ENCODE measurements at regions not wholly inside any gene's neighbourhood (a gene's known extent, or its start where the extent isn't known, plus 50 kb on each side); places are given as distances from the start of the nearest gene placed in this dataset.

DNA sequence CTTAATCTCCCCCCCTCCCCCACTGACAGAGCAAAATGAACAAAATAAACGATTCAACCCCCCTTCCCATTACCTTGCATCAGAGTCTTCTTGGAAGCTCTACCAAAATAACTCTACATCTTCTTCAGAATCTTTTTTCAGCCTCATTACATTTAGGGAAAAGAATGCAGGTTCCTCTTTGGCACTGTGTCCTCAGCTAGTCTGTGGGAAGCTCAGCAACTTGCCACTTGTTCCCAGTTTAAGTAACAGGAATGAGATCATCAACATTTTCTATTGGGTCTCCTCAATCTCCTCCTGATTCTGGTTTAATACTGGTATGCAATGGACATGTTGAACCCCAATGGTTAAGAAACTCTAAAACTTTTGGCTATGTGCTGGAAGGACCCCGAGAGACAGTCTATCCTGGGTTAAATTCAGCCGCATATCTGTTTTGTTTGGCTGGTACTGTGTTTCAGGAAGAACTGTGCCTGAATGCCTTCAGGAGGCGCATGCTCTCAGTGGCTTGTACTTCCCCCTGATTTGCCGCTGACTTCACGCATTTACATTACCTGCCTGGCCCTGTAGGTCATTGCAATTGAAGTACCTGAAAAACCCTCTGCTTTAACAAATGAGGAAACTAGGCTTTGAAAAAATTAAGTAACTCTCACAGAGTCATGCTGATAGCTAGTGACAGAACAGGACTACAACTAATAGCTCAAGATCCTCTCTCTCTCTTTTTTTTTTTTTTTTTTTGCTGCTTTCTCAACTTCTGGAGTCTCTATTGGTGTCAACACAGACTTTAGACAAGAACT, 78.1 kb upstream of the HMHB1 start:
- intact Hi-C loops (cut with DNase I) = no loop called here
- no peak for DNase-seq

DNA sequence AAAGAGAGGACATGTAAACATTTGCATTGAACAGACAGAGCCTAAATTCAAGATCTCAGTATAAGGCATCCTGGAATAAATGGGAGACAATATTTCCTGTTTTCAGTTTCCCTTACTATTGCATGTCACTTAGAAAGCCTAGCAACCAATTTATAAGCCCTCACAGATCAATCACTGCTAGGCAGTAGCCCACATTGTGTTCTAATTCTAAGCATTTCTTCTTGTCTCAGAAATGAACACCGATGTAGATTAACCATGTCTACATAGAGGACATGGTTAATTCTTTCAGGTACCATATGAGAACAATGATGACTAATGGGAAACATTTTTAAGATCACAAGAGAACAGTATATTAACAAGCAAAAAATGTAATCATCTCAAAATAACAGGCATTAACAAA, 79.6 kb upstream of the HMHB1 start:
- intact Hi-C loops (cut with DNase I) = no loop called here

DNA sequence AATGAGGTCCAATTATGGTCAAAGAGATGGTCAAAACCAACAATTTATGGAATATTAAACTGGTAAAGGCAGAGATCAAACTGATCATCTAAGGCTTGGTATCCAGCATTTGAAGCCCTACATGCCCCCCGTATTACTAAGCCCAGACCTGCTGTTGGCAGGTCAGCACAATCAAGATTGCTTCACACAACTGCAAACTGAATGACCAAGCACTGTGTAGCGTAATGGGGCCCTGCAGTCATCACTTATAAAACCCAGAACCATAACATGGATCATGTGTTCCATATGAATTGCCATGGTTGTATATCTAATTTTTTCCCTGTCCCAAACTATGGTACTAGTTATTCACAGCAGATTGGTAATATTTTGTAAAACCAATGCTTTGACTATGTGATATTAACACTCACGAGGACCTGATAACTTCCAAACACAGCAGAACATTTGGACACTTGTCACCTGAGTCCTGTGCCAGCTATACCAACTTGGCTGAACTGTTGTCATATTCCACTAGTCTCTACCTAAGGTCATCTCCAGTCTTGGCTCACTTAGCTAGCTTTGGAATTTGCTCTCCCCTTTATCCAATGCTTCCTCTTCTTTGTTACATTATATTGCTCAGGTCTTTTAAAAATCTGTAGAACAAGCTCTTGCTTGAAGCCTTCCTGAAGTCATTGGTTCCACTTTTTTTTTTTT, 81.7 kb upstream of the HMHB1 start:
- intact Hi-C loops (cut with DNase I) = no loop called here

More for the DNA sequence above, 79.6 kb upstream of the HMHB1 start:
- DNase-seq = no peak

DNA sequence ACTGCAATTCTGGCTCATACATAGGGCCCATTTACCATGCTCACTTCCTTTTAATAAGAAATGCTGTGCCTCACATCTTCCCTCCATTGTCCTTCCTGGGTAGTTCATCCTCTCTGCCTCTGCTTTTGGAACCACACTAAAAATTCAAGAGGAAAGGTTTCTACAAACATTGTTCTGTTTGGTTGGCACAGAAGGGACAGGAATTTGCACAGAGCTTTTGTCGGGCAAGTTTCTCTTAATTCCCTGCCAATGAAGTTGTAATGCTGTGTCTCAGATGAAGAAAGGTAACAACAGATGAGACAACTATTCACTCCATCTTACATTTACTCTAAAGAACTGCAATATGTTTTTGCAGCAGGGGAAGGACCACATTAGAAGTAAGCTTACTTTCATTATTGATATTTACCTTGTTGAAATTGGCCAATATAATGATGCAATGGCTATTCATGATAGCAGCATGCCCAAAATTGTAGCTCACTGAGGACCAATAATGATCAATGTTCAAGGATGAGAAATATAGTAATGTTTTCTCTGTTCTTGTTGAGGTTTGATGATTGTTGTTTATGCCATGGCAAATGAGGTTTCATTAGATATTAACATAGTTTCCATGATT, 82.5 kb upstream of the HMHB1 start:
- intact Hi-C loops (cut with DNase I) = no loop called here
- DNase-seq = no peak

More for the DNA sequence above, 81.7 kb upstream of the HMHB1 start:
- no peak for DNase-seq

DNA sequence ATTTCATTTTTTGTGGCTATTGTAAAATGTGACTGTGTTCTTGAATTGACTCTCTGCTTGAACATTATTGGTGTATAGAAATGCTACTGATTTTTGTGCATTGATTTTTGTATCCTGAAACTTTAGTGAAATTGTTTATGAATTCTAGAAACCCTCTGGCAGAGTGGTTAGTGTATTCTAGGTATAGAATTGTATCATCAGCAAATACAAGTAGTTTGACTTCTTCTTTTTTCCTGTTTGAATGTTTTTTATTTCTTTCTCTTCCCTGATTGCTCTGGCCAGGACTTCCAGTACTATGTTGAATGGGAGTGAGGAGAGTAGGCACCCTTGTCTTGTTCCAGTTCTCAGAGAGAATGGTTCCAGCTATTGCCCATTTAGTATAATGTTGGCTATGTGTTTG, 88.8 kb upstream of the HMHB1 start:
- intact Hi-C loops (cut with DNase I) = no loop called here
- no peak for DNase-seq

DNA sequence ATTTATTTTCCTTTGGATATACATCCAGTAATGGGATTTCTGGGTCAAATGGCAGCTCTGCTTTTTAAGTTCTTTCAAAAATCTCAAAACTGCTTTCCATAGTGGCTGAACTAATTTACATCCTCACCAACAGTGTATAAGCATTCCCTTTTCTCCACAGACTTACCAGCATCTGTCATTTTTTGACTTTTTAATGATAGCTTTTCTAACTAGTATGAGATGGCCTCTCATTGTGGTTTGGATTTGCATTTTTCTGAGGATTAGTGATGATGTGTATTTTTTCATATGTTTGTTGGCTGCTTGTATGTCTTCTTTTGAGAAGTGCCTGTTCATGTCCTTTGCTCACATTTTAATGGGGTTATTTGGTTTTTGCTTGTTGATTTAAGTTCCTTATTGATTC, 90.0 kb upstream of the HMHB1 start:
- DNase-seq = no peak
- intact Hi-C loops (cut with DNase I) = no loop called here

DNA sequence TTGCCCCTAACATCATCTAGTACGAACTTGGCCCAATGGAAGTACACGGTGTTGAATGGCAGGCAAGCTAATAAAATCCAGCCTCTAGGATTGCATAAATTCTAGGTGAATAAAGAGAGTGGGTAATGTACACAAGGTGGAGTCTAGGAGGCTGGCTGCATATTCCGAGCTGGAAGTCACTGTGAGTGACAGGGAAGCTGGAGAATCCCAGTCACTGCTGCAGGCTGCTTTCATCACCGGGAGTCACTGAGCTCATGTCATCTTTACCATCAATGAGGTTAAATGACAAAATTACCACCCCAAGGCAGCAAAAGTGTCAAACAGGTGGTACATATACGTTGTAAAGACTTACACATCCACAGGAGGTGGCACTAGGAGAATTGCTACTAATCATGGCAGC, 91.3 kb upstream of the HMHB1 start:
- DNase-seq = no peak
- intact Hi-C loops (cut with DNase I) = no loop called here

DNA sequence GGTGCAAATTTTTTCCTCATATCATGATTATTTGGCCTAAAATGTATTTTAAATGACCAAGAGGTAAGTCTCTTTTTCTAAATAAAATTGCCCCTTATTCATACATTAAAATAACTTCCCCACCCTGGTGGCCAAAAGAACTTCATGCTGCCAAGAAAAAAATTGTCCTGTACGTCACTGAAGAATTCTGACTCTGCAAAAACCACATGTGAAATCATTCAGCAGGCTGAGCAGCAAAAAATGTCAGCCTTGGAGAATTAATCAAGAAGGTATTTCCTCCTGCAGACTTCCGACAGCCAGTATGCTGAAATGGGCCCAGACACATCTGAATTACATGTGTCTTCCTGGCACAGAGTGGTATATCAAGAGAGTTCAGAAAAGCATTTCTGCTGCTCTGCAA, 94.6 kb upstream of the HMHB1 start:
- DNase-seq = no peak
- intact Hi-C loops (cut with DNase I) = no loop called here

DNA sequence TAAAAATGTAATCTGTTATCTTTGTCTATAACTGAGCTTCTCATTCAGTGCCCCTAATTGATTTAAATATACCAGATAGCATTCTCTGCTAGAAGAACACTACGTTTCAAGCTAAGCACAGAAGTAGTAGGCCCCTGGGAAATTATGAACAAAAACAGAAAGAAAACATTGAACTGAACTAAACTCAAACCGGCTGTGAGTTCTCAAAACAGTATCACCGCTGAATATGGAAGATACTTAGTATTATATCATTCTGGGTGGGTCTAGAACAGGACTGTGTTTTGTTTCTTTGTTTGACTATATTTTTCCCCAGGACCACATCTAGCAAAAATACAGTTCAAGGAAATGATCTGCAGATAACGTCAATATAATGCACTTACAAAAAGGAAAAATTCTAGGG, 95.1 kb upstream of the HMHB1 start:
- intact Hi-C loops (cut with DNase I) = no loop called here
- no peak for DNase-seq

DNA sequence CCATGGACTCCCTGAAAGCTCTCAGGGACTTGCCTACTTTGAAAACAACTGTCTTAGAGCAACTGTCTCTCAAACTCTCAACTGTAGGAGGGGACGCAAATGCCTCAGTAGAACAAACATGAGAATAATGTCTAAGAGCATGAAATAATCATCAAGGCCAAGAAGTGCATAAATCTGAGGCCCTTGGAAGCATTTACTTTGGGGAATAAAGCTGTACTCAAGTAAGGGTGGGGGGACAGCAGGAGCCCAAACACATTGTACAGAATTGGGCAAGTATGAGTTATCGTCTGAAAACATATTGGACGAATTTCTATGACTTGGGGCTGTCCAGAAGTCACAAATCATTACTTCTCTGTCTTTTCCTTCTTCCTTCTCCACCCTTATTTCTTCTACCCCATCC, 96.3 kb upstream of the HMHB1 start:
- no peak for DNase-seq
- intact Hi-C loops (cut with DNase I) = no loop called here

DNA sequence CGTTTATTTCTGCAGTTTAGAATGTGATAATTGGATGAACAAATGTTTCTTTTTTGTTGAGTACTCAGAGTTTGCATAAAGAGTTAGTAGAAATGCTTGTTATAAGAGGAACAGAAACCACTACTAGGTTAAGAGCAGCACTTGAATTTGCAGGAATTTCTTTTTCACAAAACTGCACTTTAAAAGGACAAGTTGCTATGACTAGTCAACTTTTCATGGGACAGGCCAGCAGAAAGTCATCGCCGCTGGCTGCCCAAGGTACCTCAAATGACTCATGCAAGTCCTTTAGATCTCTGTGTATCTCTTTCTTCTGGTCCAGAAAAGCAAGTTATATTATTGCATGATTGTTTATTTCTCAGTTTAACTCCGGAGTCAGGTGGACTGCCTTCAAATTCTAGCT, 97.3 kb upstream of the HMHB1 start:
- intact Hi-C loops (cut with DNase I) = no loop called here
- no peak for DNase-seq

DNA sequence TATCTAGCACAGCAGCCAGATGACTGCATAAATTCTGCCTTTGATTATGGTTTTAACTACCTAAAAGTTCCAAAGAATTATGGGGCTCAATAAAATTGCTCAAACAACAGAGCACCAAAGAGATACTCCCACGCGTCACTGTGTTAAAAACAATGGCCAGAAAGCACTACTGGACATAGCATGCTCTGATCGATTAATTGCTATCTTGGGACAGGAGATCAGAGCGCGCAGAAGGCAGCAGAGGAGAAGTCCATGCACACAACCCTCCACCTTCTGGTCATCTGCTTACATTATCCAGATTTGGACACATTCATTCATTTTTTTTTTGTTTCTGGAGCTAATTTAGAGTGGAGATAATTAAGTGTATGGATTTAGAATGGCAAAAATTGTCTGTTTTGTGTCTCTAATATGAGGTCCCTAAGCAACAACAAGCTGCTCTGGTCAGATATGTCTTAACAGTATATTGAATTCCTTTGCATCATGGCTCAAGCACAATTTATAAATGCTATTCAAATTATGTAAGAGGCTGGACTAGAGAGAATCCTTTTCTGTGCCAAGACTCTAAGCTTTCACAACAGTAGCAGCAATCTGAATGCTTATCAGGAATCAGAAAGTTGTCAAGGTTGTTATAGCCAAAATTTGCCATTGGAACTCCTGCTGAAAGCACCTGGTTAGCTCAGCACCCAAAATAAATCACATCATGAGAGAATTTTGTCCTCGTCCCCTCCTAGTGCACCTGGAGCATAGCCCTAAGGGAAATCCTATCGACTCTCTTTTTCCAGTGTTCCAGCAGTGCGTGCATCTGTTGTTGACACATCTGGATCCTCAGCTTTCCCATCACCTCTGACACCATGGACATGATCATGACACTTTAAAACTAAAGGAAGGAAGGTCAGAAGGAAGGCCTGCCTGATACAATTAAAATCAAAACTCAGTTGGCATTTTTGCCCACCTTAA, 98.6 kb upstream of the HMHB1 start:
- DNase-seq = no peak
- intact Hi-C loops (cut with DNase I) = no loop called here

DNA sequence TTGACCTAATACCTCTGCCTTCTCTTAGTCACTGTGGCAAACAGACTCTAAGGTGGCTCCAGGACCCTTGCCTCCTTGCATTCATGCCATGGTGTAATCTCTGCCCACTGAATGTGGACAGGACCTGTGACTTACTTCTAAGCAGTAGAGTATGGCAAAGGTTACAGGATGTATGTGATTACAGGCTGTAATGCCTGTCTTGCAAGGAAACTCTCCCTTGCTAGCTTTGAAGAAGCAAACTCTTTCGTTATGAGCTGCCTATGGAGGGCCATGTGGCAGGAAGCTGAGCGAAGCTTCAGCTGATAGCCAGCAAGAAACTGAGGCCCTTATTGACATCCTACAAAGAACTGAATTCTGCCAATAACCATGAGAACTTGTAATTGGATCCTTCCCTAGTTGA, 103.3 kb upstream of the HMHB1 start:
- DNase-seq = no peak
- intact Hi-C loops (cut with DNase I) = no loop called here

DNA sequence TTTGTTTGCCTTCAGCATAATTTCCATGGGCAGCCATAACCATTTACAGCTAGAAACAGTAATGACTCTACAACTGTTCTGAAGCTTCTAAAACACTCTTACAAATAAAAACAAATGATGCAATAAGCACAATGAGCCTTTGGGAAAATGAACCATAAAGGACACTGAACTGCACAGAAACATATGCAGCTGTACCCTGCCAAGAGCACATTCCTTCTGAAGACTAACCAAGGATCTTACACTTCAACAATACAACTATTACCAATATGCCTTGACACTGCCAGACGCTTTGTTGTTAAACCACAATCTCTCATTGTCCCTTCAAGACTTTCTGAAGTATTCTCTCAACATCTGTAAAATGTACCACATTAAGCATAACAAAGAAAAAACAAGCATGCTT, 104.2 kb upstream of the HMHB1 start:
- DNase-seq = no peak
- intact Hi-C loops (cut with DNase I) = no loop called here

DNA sequence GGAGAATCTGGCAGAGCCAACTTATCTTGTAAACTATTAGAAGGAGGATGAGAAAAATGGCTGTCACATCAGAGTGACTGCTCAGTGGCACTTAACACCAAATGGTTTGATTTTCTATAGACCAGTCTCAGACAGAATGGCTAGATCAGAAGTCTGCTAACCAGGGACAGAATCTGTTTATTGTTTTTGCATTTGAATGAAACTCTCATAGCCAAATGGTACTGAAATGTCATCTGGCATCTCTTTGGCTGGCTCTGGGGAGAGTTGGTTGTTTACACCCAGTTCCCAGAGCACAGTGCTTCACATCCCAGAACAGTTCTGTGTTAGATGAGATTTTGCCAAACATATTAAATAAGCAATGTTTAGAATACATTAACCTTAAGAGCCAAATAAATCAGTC, 106.6 kb upstream of the HMHB1 start:
- intact Hi-C loops (cut with DNase I) = no loop called here
- DNase-seq = no peak

DNA sequence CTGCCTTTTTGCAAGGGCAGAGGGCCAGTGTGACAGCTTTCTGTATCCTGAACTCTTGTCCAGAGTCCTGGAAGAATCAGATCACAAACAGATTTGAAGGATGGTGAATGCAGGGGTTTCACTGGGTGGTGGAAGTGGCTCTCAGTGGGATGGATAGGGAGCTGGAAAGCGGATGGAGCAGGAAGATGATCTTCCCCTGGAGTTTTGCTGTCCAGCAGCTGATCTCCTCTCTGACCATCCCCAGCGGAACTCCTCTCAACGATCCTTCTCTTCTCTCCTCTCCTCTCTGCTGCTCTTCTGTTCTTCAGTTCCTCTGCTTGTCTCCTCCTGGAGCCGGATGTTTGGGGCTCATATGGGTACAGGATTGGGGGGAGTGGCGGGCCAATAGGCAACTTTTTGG, 108.3 kb upstream of the HMHB1 start:
- DNase-seq = no peak

DNA sequence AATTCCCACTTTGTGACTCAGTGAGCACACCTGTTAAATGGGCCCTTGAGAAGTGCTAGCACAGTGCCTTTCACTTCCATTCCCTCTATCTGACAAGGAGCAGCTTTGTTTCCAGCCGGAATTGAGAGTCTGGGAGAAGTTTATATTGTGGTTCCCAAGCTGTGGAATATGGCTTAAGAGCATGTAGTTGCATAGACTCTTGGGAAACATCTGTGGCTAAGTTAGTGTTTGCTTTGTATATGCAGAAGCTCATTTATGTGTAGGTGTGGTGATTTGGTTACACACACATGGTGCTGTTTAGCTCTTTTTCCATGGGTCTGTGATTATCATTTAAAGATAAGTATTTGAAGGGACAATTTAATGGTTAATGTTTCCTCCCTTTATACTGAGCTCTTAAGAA, 110.5 kb upstream of the HMHB1 start:
- DNase-seq = no peak
- intact Hi-C loops (cut with DNase I) = no loop called here

More for the DNA sequence above, 108.3 kb upstream of the HMHB1 start:
- intact Hi-C loops (cut with DNase I) = no loop called here

DNA sequence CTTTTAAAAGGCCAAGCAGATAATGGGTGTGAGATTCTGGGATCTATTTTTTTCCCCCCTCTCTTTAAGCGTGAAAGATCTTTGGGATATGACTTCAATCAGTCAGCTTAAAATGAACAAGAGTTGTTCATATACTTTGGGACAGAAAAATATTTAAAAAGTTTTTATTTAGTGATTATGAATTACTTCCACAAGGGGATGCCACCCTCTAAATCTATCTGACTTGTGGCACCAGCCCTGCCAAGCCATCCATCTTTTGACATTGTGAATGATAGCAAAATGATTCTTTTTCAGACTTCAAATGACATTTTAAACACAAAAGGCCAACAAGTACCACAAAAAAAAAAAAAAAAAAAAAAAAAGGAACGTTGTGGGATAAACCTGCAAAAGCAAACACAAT, 111.0 kb upstream of the HMHB1 start:
- no peak for DNase-seq
- intact Hi-C loops (cut with DNase I) = no loop called here

DNA sequence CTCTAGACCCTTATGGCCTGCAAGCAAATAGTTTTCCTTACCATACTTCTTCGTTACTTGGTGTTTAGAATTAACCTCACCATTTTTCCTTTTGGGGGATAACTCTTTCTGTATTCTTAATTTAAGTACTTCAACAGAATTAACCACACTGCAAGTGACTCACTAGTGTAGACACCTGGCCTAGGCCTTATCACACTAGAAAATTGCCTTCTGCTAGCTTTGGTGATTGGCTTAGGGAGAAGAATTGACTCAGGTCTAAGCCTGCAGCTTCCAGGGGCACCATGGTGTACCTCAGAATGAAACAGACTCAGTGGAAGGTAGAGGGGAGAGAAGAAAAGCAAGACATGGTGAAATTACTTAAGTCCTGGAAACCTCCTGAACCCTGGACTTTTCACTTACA, 112.8 kb upstream of the HMHB1 start:
- no peak for DNase-seq
- intact Hi-C loops (cut with DNase I) = no loop called here

DNA sequence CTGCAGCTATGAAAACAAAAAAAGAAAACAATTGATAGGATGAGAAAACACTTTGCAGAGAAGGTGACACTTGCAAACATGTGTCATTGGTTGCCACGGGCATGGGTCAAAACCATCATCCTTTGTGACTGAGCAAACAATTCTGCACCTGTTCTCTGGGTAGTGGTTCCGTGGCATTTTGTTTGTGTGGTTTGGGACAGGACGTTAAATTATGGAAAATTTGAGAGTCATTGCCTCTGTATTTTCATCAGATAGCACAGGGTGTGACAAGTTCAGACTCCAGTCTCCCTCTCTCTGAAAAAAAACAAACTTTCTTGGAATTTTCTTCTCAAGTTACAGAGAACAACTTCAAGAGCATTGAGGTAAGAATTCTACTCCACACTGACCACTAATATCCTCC, 113.4 kb upstream of the HMHB1 start:
- intact Hi-C loops (cut with DNase I) = no loop called here
- DNase-seq = no peak
